Neural cell (in vitro differentiated cells): ENCODE measurements at regions not wholly inside any gene's neighbourhood (a gene's known extent, or its start where the extent isn't known, plus 50 kb on each side); places are given as distances from the start of the nearest gene placed in this dataset.

ENCODE experiments used
- H2AFZ ChIP-seq: fragments of 200-600, 300-800 bp; sonication (generic), shearing (Covaris generic); 2 replicates; pipeline ENCODE4 v1.6.0; 2014; ENCODE audit warnings: low read depth, mild to moderate bottlenecking, antibody characterized with exemption, low read length, moderate library complexity
- H3F3A ChIP-seq: fragments of 200-600 bp; shearing (Covaris generic); 2 replicates; pipeline ENCODE4 v1.6.1; 2016; ENCODE audit warnings: mild to moderate bottlenecking, moderate library complexity, mixed read lengths, antibody characterized with exemption, low read length; ENCODE audit not compliant: insufficient read depth, poor library complexity, severe bottlenecking
- H3K27ac ChIP-seq: fragments of 200-600, 300-800 bp; sonication (generic), shearing (Covaris generic); 2 replicates; pipeline ENCODE4 v1.5.1; 2014; ENCODE audit warnings: mild to moderate bottlenecking, low read length, moderate library complexity
- H3K27me3 ChIP-seq: fragments of 300-800, 200-600 bp; sonication (generic), shearing (Covaris generic); 2 replicates; pipeline ENCODE4 v1.6.0; 2014; ENCODE audit warnings: mild to moderate bottlenecking, low read depth, low read length, moderate library complexity; ENCODE audit not compliant: insufficient read depth
- H3K36me3 ChIP-seq: fragments of 300-800, 200-600 bp; sonication (generic), shearing (Covaris generic); 2 replicates; pipeline ENCODE4 v1.5.1; 2014; ENCODE audit warnings: mild to moderate bottlenecking, antibody characterized with exemption, low read length, moderate library complexity; ENCODE audit not compliant: insufficient read depth
- H3K4me2 ChIP-seq: fragments of 300-800, 200-600 bp; sonication (generic), shearing (Covaris generic); 2 replicates; pipeline ENCODE4 v1.6.0; 2014; ENCODE audit warnings: mild to moderate bottlenecking, low read length
- H3K4me3 ChIP-seq: fragments of 300-800, 200-600 bp; sonication (generic), shearing (Covaris generic); 2 replicates; pipeline ENCODE4 v1.5.1; 2014; ENCODE audit warnings: mild to moderate bottlenecking, low read length, moderate library complexity
- H3K79me2 ChIP-seq: fragments of 200-600 bp; shearing (Covaris generic); replicated peaks from 2 replicates; pipeline ENCODE4 v1.6.0; 2014; ENCODE audit warnings: mild to moderate bottlenecking, low read length, moderate library complexity; ENCODE audit not compliant: insufficient read depth
- H3K9ac ChIP-seq: fragments of 300-800, 200-600 bp; sonication (generic), shearing (Covaris generic); 2 replicates; pipeline ENCODE4 v1.6.1; 2016; ENCODE audit warnings: mild to moderate bottlenecking, low read length, mixed read lengths
- H3K9me2 ChIP-seq: fragments of 200-600 bp; shearing (Covaris generic); 2 replicates; pipeline ENCODE4 v1.6.1; 2016; ENCODE audit warnings: mild to moderate bottlenecking, low read length, mixed read lengths; ENCODE audit not compliant: insufficient read depth
- H3K9me3 ChIP-seq: fragments of 200-600, 300-800 bp; sonication (generic), shearing (Covaris generic); 2 replicates; pipeline ENCODE4 v1.6.1; 2016; ENCODE audit warnings: mild to moderate bottlenecking, mixed run types, low read length, moderate library complexity, mixed read lengths
- H4K20me1 ChIP-seq: fragments of 200-600 bp; shearing (Covaris generic); 2 replicates; pipeline ENCODE4 v1.6.1; 2016; ENCODE audit warnings: mild to moderate bottlenecking, mixed run types; ENCODE audit not compliant: insufficient read depth
- CTCF ChIP-seq: fragments of 450-650 bp; IDR thresholded peaks from 2 replicates; pipeline ENCODE4 v1.5.1; 2014; ENCODE audit warnings: antibody characterized with exemption, mild to moderate bottlenecking, moderate library complexity; ENCODE audit not compliant: poor library complexity, severe bottlenecking
- EP300 ChIP-seq: fragments of 450-650 bp; conservative IDR thresholded peaks from 2 replicates; pipeline ENCODE4 v1.6.1; 2014; ENCODE audit warnings: antibody characterized with exemption, mild to moderate bottlenecking, moderate library complexity; ENCODE audit not compliant: poor library complexity, severe bottlenecking
- EZH2 ChIP-seq: fragments of 200-600, 300-800 bp; shearing (Covaris generic), sonication (generic); IDR thresholded peaks from 2 replicates; pipeline ENCODE4 v1.6.1; 2014; ENCODE audit warnings: antibody characterized with exemption, low read length, borderline replicate concordance, mild to moderate bottlenecking; ENCODE audit not compliant: insufficient read depth, poor library complexity, severe bottlenecking
- MXI1 ChIP-seq: fragments of 450-650 bp; conservative IDR thresholded peaks from 2 replicates; pipeline ENCODE4 v1.6.1; 2014; ENCODE audit warnings: antibody characterized with exemption, mild to moderate bottlenecking; ENCODE audit not compliant: poor library complexity, severe bottlenecking
- POLR2AphosphoS5 ChIP-seq: IDR thresholded peaks from 2 replicates; pipeline ENCODE4 v1.6.1; 2012
- RAD21 ChIP-seq: fragments of 450-650 bp; conservative IDR thresholded peaks from 2 replicates; pipeline ENCODE4 v1.6.1; 2014; ENCODE audit warnings: antibody characterized with exemption, mild to moderate bottlenecking, moderate library complexity
- REST ChIP-seq: IDR thresholded peaks from 2 replicates; pipeline ENCODE4 v1.6.1; 2012; ENCODE audit warnings: borderline replicate concordance
- SMC3 ChIP-seq: fragments of 450-650 bp; conservative IDR thresholded peaks from 2 replicates; pipeline ENCODE4 v1.6.1; 2014; ENCODE audit warnings: antibody characterized with exemption, mild to moderate bottlenecking, moderate library complexity; ENCODE audit not compliant: poor library complexity
- TAF1 ChIP-seq: IDR thresholded peaks from 2 replicates; pipeline ENCODE4 v1.6.1; 2012; ENCODE audit warnings: low read depth

DNA sequence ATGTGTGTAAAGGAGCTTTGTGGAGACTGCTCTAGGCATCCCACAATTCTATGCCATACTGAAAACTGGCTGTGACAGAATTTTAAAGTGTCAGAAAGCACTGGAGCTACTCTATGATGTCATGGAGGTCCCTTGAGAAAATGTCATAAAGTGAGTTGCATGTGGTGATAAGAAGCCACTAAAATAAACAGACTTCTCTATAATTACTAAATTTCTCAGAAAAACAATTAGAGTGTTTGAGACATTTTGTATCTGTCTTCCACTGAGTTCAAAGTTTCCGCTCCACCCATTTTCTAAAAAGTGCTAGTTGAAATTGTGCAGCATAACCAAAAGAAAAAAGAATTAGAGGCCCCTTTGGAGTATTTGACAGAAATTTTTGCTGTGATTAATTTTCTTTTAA lies 603.9 kb downstream of the KCNJ2 start:
- no peak for TF ChIP-seq MXI1
- TF ChIP-seq EP300 = no peak
- no peak for TF ChIP-seq RAD21
- no peak for TF ChIP-seq EZH2
- TF ChIP-seq SMC3 = no peak
- TF ChIP-seq REST = no peak
- TF ChIP-seq TAF1 = no peak
- Histone ChIP-seq H4K20me1 (no peaks in the 10 kb centered on the region), H3K9me3 (no peaks in the 10 kb centered on the region), H3K9me2 (no peaks in the 10 kb centered on the region), H3K79me2 (no peaks in the 10 kb centered on the region), H3K4me3 (no peak overlapping the region), H3K36me3 (no peaks in the 10 kb centered on the region), H3K27ac (no peak overlapping the region), H3K27me3 (no peaks in the 10 kb centered on the region), H2AFZ (no peak overlapping the region), H3K9ac (no peak overlapping the region), H3F3A (no peaks in the 10 kb centered on the region), H3K4me2 (no peak overlapping the region)

GRCh38 chr17:70774339-70775117 lies 605.2 kb downstream of the KCNJ2 start:
- TF ChIP-seq EP300 = no peak
- TF ChIP-seq EZH2 = no peak
- no peak for TF ChIP-seq MXI1
- TF ChIP-seq POLR2AphosphoS5 = no peak
- no peak for TF ChIP-seq REST
- no peak for TF ChIP-seq RAD21
- no peak for TF ChIP-seq SMC3
- no peak for TF ChIP-seq TAF1
- TF ChIP-seq CTCF = no peak
- H3F3A ChIP-seq = no peaks in the 10 kb centered on the region
- no peaks in the 10 kb centered on the region for H3K27me3 ChIP-seq
- H3K4me3 ChIP-seq = no peak overlapping the region
- no peaks in the 10 kb centered on the region for H3K9me3 ChIP-seq
- no peak overlapping the region for H2AFZ ChIP-seq
- H3K27ac ChIP-seq = no peak overlapping the region
- H3K9me2 ChIP-seq = no peaks in the 10 kb centered on the region
- H3K9ac ChIP-seq = no peak overlapping the region
- no peaks in the 10 kb centered on the region for H3K36me3 ChIP-seq
- no peaks in the 10 kb centered on the region for H4K20me1 ChIP-seq
- no peaks in the 10 kb centered on the region for H3K79me2 ChIP-seq
- H3K4me2 ChIP-seq = no peak overlapping the region
